ENCODE measurements at regions not wholly inside any gene's neighbourhood (a gene's known extent, or its start where the extent isn't known, plus 50 kb on each side); places are given as distances from the start of the nearest gene placed in this dataset.

GRCh38 chr2:117436697-117437096, 377.8 kb upstream of the DDX18 start:
- TF ChIP-seq, protein P1, sequence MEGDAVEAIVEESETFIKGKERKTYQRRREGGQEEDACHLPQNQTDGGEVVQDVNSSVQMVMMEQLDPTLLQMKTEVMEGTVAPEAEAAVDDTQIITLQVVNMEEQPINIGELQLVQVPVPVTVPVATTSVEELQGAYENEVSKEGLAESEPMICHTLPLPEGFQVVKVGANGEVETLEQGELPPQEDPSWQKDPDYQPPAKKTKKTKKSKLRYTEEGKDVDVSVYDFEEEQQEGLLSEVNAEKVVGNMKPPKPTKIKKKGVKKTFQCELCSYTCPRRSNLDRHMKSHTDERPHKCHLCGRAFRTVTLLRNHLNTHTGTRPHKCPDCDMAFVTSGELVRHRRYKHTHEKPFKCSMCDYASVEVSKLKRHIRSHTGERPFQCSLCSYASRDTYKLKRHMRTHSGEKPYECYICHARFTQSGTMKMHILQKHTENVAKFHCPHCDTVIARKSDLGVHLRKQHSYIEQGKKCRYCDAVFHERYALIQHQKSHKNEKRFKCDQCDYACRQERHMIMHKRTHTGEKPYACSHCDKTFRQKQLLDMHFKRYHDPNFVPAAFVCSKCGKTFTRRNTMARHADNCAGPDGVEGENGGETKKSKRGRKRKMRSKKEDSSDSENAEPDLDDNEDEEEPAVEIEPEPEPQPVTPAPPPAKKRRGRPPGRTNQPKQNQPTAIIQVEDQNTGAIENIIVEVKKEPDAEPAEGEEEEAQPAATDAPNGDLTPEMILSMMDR (conservative IDR thresholded peaks at IDR 0.05 in 1 of 2, IDR thresholded peaks at IDR 0.05 in 1 of 2; ENCODE audit: low read depth in 1 of 2, low read length in 2 of 2) = no peak
- TF ChIP-seq EZH2 (IDR thresholded peaks at IDR 0.05; ENCODE audit: low read length, missing control alignments) = no peak

Measured in fibroblast of lung (primary cell).